ENCODE measurements at regions not wholly inside any gene's neighbourhood (a gene's known extent, or its start where the extent isn't known, plus 50 kb on each side); places are given as distances from the start of the nearest gene placed in this dataset.
A peak's percentile ranks its signal among the peaks of the same experiment; 100 is the strongest.
"Not testable (repeated sequence)": the region's sequence is repeated elsewhere in the genome, so short reads cannot be mapped to it uniquely, and the experiment has no call there.

GRCh38 chr10:7108141-7108540 is 302.7 kb downstream of the SFMBT2 start:
- Histone ChIP-seq H3K79me2 (ENCODE audit: control insufficient read depth, insufficient read depth, low read length, unreplicated experiment) (no peaks in the 10 kb centered on the region), H3K27me3 (ENCODE audit: insufficient read depth, low read length) (no peaks in the 10 kb centered on the region), H3K36me3 (ENCODE audit: insufficient read depth, low read length) (no peaks in the 10 kb centered on the region), H3K27ac (ENCODE audit: low read depth, low read length) (no peak overlapping the region; the same call in 1 of the 2 replicates), H3K4me1 (ENCODE audit: control insufficient read depth, insufficient read depth, low read length, unreplicated experiment) (peaks cover 3% of the 10 kb centered on the region), H3K4me3 (ENCODE audit: low read depth, low read length) (no peak overlapping the region), H2AFZ (ENCODE audit: low read length, unreplicated experiment) (no peak overlapping the region)

- Histone ChIP-seq H3K27ac (ENCODE audit: low read depth, low read length) (peak overlapping the region; percentile 51), H2AFZ (ENCODE audit: low read length, unreplicated experiment) (no peak overlapping the region), H3K27me3 (ENCODE audit: insufficient read depth, low read length) (no peaks in the 10 kb centered on the region), H3K79me2 (ENCODE audit: control insufficient read depth, insufficient read depth, low read length, unreplicated experiment) (no peaks in the 10 kb centered on the region), H3K4me3 (ENCODE audit: low read depth, low read length) (no peak overlapping the region), H3K4me1 (ENCODE audit: control insufficient read depth, insufficient read depth, low read length, unreplicated experiment) (peaks cover 3% of the 10 kb centered on the region), H3K36me3 (ENCODE audit: insufficient read depth, low read length) (no peaks in the 10 kb centered on the region)
These were observed 303.5 kb downstream of the SFMBT2 start for GRCh38 chr10:7107285-7107684.

DNA sequence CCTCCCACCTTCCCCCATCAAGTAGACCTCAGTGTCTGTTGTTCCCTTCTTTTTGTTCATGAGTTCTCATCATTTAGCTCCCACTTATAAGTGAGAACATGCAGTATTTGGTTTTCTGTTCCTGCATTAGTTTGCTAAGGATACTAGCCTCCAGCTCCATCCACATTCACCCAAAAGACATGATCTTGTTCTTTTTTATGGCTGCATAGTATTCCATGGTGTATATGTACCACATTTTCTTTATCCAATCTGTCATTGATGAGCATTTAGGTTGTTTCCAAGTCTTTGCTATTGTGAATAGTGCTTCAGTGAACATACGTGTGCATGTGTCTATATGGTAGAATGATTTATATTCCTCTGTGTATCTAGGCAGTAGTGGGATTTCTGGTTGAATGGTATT is 306.5 kb downstream of the SFMBT2 start:
- H3K27me3 ChIP-seq (ENCODE audit: insufficient read depth, low read length); H2AFZ ChIP-seq (ENCODE audit: low read length, unreplicated experiment); H3K27ac ChIP-seq (ENCODE audit: low read depth, low read length); H3K4me3 ChIP-seq (ENCODE audit: low read depth, low read length); H3K4me1 ChIP-seq (ENCODE audit: control insufficient read depth, insufficient read depth, low read length, unreplicated experiment); H3K36me3 ChIP-seq (ENCODE audit: insufficient read depth, low read length); H3K79me2 ChIP-seq (ENCODE audit: control insufficient read depth, insufficient read depth, low read length, unreplicated experiment): not testable (repeated sequence)

DNA sequence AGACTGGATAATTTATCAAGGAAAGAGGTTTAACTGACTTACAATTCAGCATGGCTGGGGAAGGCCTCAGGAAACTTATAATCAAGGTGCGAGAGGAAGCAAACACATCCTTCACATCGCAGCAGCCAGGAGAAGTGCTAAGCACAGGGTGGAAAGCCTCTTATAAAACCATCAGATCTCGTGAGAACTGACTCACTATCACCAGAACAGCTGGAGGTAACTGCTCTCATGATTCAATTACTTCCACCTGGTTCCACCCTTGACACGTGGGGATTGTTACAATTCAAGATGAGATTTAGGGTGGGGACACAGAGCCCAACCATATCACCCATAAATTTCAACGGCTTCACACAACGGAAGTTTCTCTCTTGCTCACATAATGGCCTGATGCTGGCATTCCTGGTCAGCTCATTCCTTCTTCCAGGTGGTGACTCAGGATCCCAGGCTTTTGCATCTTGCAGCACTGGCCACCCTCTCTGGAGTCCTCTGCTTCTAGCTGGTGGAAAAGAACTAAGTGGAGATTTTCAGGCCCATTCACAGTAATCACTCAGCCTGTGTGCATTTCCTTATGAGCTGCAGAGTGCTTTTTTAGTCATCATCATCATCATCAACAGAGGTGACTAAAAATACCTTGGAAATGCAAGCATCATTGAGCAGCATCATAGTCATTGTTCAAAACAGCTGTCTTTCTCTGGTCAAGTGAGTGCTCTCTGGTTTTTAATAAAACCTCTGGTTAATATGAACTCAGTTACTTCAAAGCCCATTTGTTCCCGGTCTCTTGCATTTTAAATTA is 308.1 kb downstream of the SFMBT2 start:
- H3K4me3 ChIP-seq (ENCODE audit: low read depth, low read length) = no peak overlapping the region
- H2AFZ ChIP-seq (ENCODE audit: low read length, unreplicated experiment) = no peak overlapping the region
- H3K27ac ChIP-seq (ENCODE audit: low read depth, low read length) = no peak overlapping the region

GRCh38 chr10:7102084-7102483 is 308.8 kb downstream of the SFMBT2 start:
- no peaks in the 10 kb centered on the region for H3K79me2 ChIP-seq (ENCODE audit: control insufficient read depth, insufficient read depth, low read length, unreplicated experiment)
- H3K27me3 ChIP-seq (ENCODE audit: insufficient read depth, low read length) = no peaks in the 10 kb centered on the region
- H3K4me3 ChIP-seq (ENCODE audit: low read depth, low read length) = no peak overlapping the region
- no peak overlapping the region for H2AFZ ChIP-seq (ENCODE audit: low read length, unreplicated experiment)
- H3K27ac ChIP-seq (ENCODE audit: low read depth, low read length) = no peak overlapping the region
- H3K36me3 ChIP-seq (ENCODE audit: insufficient read depth, low read length) = no peaks in the 10 kb centered on the region
- H3K4me1 ChIP-seq (ENCODE audit: control insufficient read depth, insufficient read depth, low read length, unreplicated experiment) = no peaks in the 10 kb centered on the region

More for the DNA sequence above, 308.1 kb downstream of the SFMBT2 start:
- Histone ChIP-seq H3K4me1 (ENCODE audit: control insufficient read depth, insufficient read depth, low read length, unreplicated experiment) (no peaks in the 10 kb centered on the region), H3K36me3 (ENCODE audit: insufficient read depth, low read length) (no peaks in the 10 kb centered on the region), H3K79me2 (ENCODE audit: control insufficient read depth, insufficient read depth, low read length, unreplicated experiment) (no peaks in the 10 kb centered on the region), H3K27me3 (ENCODE audit: insufficient read depth, low read length) (no peaks in the 10 kb centered on the region)

DNA sequence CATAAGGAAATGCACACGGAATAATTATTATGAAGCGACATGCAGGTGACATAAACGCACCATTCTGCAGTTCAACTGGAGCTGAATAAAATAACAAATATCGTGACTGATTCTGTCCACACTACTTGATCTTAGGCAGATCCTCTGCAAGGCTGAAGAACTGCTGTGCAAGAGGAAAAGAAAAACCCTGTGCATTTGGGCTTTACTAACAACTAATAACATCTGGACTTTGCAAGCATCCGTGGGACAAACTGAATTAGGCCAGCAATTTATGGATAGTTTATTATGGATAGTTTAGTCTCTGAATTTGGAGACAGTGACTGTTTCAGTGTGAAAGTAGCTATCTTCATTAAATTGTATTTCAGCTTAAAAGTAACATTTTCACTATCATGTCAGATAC is 309.4 kb downstream of the SFMBT2 start:
- Histone ChIP-seq H3K36me3 (ENCODE audit: insufficient read depth, low read length) (no peaks in the 10 kb centered on the region), H3K4me1 (ENCODE audit: control insufficient read depth, insufficient read depth, low read length, unreplicated experiment) (no peaks in the 10 kb centered on the region), H3K27ac (ENCODE audit: low read depth, low read length) (no peak overlapping the region), H3K4me3 (ENCODE audit: low read depth, low read length) (no peak overlapping the region), H2AFZ (ENCODE audit: low read length, unreplicated experiment) (no peak overlapping the region), H3K27me3 (ENCODE audit: insufficient read depth, low read length) (no peaks in the 10 kb centered on the region), H3K79me2 (ENCODE audit: control insufficient read depth, insufficient read depth, low read length, unreplicated experiment) (no peaks in the 10 kb centered on the region)

DNA sequence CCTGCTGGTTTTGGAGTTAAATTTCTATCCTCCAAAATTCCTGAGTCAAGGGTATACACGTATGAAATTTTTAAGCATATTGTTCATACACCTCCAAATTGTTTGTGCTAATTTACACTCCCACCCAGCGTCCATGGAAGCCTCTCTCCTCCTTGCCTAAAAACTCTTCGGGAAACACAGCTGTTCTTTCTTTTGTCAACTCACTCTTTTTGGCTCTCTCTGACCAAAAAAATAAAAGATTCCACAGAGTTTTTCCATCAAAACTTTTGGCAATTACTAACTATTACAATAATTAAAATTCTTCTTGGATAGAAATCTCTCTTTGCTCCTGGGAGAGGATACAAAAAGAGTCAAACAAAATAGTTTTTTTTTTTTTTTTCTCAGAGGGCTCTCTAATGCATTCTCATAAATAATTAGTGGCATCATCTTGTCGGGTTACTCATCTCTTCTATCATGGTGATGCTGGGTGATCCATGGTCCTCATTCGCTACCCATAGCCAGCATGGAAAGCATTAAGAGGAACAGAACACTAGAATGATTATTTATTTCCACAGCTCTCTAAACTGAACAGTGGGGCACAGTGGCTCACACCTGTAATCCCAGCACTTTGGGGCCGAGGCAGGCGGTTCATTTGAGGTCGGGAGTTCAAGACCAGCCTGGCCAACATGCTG is 310.7 kb downstream of the SFMBT2 start:
- Histone ChIP-seq H3K36me3 (ENCODE audit: insufficient read depth, low read length) (no peaks in the 10 kb centered on the region), H3K79me2 (ENCODE audit: control insufficient read depth, insufficient read depth, low read length, unreplicated experiment) (no peaks in the 10 kb centered on the region), H3K4me1 (ENCODE audit: control insufficient read depth, insufficient read depth, low read length, unreplicated experiment) (no peaks in the 10 kb centered on the region)

GRCh38 chr10:7098160-7098762 is 312.6 kb downstream of the SFMBT2 start:
- Histone ChIP-seq H3K36me3 (ENCODE audit: insufficient read depth, low read length) (no peaks in the 10 kb centered on the region), H3K27ac (ENCODE audit: low read depth, low read length) (no peak overlapping the region), H3K27me3 (ENCODE audit: insufficient read depth, low read length) (no peaks in the 10 kb centered on the region), H2AFZ (ENCODE audit: low read length, unreplicated experiment) (no peak overlapping the region), H3K79me2 (ENCODE audit: control insufficient read depth, insufficient read depth, low read length, unreplicated experiment) (no peaks in the 10 kb centered on the region), H3K4me3 (ENCODE audit: low read depth, low read length) (no peak overlapping the region), H3K4me1 (ENCODE audit: control insufficient read depth, insufficient read depth, low read length, unreplicated experiment) (no peaks in the 10 kb centered on the region)

More for the DNA sequence above, 310.7 kb downstream of the SFMBT2 start:
- Histone ChIP-seq H3K27ac (ENCODE audit: low read depth, low read length) (no peak overlapping the region), H3K27me3 (ENCODE audit: insufficient read depth, low read length) (no peaks in the 10 kb centered on the region), H3K4me3 (ENCODE audit: low read depth, low read length) (no peak overlapping the region), H2AFZ (ENCODE audit: low read length, unreplicated experiment) (no peak overlapping the region)

DNA sequence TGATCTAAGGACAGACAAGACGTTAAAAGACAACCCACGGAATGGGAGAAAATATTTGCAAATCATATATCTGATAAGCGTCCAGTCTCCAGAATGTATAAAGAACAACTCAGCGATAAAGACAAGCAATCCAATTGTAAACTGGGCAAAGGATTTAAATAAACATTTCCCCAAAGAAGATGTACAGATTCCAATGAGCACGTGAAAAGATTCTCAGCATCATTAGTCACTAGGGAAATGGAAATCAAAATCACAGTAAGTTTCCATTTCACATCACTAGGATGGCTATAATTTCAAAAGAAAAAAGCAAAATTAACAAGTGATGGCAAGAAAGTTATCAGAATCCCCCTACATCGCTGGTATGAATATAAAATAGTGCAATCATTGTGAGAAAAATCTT is 316.1 kb downstream of the SFMBT2 start:
- no peaks in the 10 kb centered on the region for H3K4me1 ChIP-seq (ENCODE audit: control insufficient read depth, insufficient read depth, low read length, unreplicated experiment)
- H3K4me3 ChIP-seq (ENCODE audit: low read depth, low read length) = no peak overlapping the region
- H3K79me2 ChIP-seq (ENCODE audit: control insufficient read depth, insufficient read depth, low read length, unreplicated experiment) = no peaks in the 10 kb centered on the region
- H3K27ac ChIP-seq (ENCODE audit: low read depth, low read length) = no peak overlapping the region
- no peak overlapping the region for H2AFZ ChIP-seq (ENCODE audit: low read length, unreplicated experiment)
- no peaks in the 10 kb centered on the region for H3K36me3 ChIP-seq (ENCODE audit: insufficient read depth, low read length)
- H3K27me3 ChIP-seq (ENCODE audit: insufficient read depth, low read length) = no peaks in the 10 kb centered on the region

- H2AFZ ChIP-seq (ENCODE audit: low read length, unreplicated experiment) = no peak overlapping the region
- no peaks in the 10 kb centered on the region for H3K79me2 ChIP-seq (ENCODE audit: control insufficient read depth, insufficient read depth, low read length, unreplicated experiment)
- H3K4me3 ChIP-seq (ENCODE audit: low read depth, low read length) = no peak overlapping the region
- H3K36me3 ChIP-seq (ENCODE audit: insufficient read depth, low read length) = no peaks in the 10 kb centered on the region
- H3K27me3 ChIP-seq (ENCODE audit: insufficient read depth, low read length) = no peaks in the 10 kb centered on the region
- no peaks in the 10 kb centered on the region for H3K4me1 ChIP-seq (ENCODE audit: control insufficient read depth, insufficient read depth, low read length, unreplicated experiment)
- H3K27ac ChIP-seq (ENCODE audit: low read depth, low read length) = no peak overlapping the region
These were observed 317.5 kb downstream of the SFMBT2 start for GRCh38 chr10:7093368-7093767.

GRCh38 chr10:7092603-7093002 is 318.2 kb downstream of the SFMBT2 start:
- H3K36me3 ChIP-seq (ENCODE audit: insufficient read depth, low read length) = no peaks in the 10 kb centered on the region
- H3K4me3 ChIP-seq (ENCODE audit: low read depth, low read length) = no peak overlapping the region
- H3K27ac ChIP-seq (ENCODE audit: low read depth, low read length) = no peak overlapping the region
- H3K79me2 ChIP-seq (ENCODE audit: control insufficient read depth, insufficient read depth, low read length, unreplicated experiment) = no peaks in the 10 kb centered on the region
- H3K27me3 ChIP-seq (ENCODE audit: insufficient read depth, low read length) = no peaks in the 10 kb centered on the region
- H2AFZ ChIP-seq (ENCODE audit: low read length, unreplicated experiment) = no peak overlapping the region
- no peaks in the 10 kb centered on the region for H3K4me1 ChIP-seq (ENCODE audit: control insufficient read depth, insufficient read depth, low read length, unreplicated experiment)

All from ACC112 (cell line).